ENCODE measurements at regions not wholly inside any gene's neighbourhood (a gene's known extent, or its start where the extent isn't known, plus 50 kb on each side); places are given as distances from the start of the nearest gene placed in this dataset.

DNA sequence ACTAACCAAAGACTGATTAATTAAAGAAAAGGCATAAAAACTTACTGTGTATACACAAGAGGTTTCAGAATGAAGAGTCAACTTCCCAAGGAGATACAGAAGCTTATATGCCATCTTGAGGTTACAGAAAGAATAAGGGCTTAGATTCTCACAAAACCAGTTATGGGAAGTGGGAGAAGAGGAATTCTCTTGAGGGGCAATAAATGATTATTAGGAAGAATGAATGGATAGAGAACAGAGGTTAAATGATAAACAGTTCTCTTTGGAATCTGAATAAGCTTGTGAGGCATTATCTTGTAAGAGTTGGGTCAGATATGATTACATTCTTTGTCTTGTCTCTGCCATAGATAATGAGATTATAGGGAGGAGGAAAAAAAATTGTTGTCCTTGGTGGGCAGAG is 126.7 kb upstream of the SPATA16 start:
- H2AFZ ChIP-seq (ENCODE audit: low read depth) = no peak overlapping the region
- H3K27me3 ChIP-seq (ENCODE audit: insufficient read depth, low read depth) = no peaks in the 10 kb centered on the region
- H3K4me2 ChIP-seq = no peak overlapping the region
- H3K9ac ChIP-seq = no peak overlapping the region
- H3K4me3 ChIP-seq (IDR thresholded peaks at IDR 0.05; ENCODE audit: insufficient read depth, low read depth, low read length) = no peak overlapping the region
- no peaks in the 10 kb centered on the region for H3K4me1 ChIP-seq (ENCODE audit: low read depth, poor library complexity, severe bottlenecking)
- H3K36me3 ChIP-seq (ENCODE audit: insufficient read depth) = no peaks in the 10 kb centered on the region
- H4K20me1 ChIP-seq (ENCODE audit: insufficient read depth) = no peaks in the 10 kb centered on the region
- H3K79me2 ChIP-seq (ENCODE audit: insufficient read depth, low read depth) = no peaks in the 10 kb centered on the region
- no peak overlapping the region for H3K27ac ChIP-seq
- TF ChIP-seq CTCF (conservative IDR thresholded peaks at IDR 0.05; ENCODE audit: low read depth, low read length) = no peak

GRCh38 chr3:173266441-173266840 is 125.4 kb upstream of the SPATA16 start:
- Histone ChIP-seq H2AFZ (ENCODE audit: low read depth) (no peak overlapping the region), H3K36me3 (ENCODE audit: insufficient read depth) (no peaks in the 10 kb centered on the region), H3K4me1 (ENCODE audit: low read depth, poor library complexity, severe bottlenecking) (no peaks in the 10 kb centered on the region), H3K27me3 (ENCODE audit: insufficient read depth, low read depth) (no peaks in the 10 kb centered on the region), H3K79me2 (ENCODE audit: insufficient read depth, low read depth) (no peaks in the 10 kb centered on the region), H3K4me3 (IDR thresholded peaks at IDR 0.05; ENCODE audit: insufficient read depth, low read depth, low read length) (no peak overlapping the region), H3K9ac (no peak overlapping the region), H3K4me2 (no peak overlapping the region), H4K20me1 (ENCODE audit: insufficient read depth) (no peaks in the 10 kb centered on the region), H3K27ac (no peak overlapping the region)
- TF ChIP-seq CTCF (conservative IDR thresholded peaks at IDR 0.05; ENCODE audit: low read depth, low read length) = no peak

GRCh38 chr3:173258697-173259096 is 117.7 kb upstream of the SPATA16 start:
- H4K20me1 ChIP-seq (ENCODE audit: insufficient read depth) = no peaks in the 10 kb centered on the region
- no peaks in the 10 kb centered on the region for H3K79me2 ChIP-seq (ENCODE audit: insufficient read depth, low read depth)
- H3K4me1 ChIP-seq (ENCODE audit: low read depth, poor library complexity, severe bottlenecking) = no peaks in the 10 kb centered on the region
- H3K27me3 ChIP-seq (ENCODE audit: insufficient read depth, low read depth) = no peaks in the 10 kb centered on the region
- H3K36me3 ChIP-seq (ENCODE audit: insufficient read depth) = no peaks in the 10 kb centered on the region
- TF ChIP-seq CTCF (conservative IDR thresholded peaks at IDR 0.05; ENCODE audit: low read depth, low read length) = no peak
- no peak overlapping the region for H3K4me2 ChIP-seq
- H3K4me3 ChIP-seq (IDR thresholded peaks at IDR 0.05; ENCODE audit: insufficient read depth, low read depth, low read length) = no peak overlapping the region
- H2AFZ ChIP-seq (ENCODE audit: low read depth) = no peak overlapping the region
- H3K9ac ChIP-seq = no peak overlapping the region
- no peak overlapping the region for H3K27ac ChIP-seq

- Histone ChIP-seq H2AFZ (ENCODE audit: low read depth) (no peak overlapping the region), H3K79me2 (ENCODE audit: insufficient read depth, low read depth) (no peaks in the 10 kb centered on the region), H3K4me3 (IDR thresholded peaks at IDR 0.05; ENCODE audit: insufficient read depth, low read depth, low read length) (no peak overlapping the region), H3K9ac (no peak overlapping the region), H3K4me1 (ENCODE audit: low read depth, poor library complexity, severe bottlenecking) (no peaks in the 10 kb centered on the region), H3K27ac (no peak overlapping the region), H3K27me3 (ENCODE audit: insufficient read depth, low read depth) (no peaks in the 10 kb centered on the region), H3K36me3 (ENCODE audit: insufficient read depth) (no peaks in the 10 kb centered on the region), H4K20me1 (ENCODE audit: insufficient read depth) (no peaks in the 10 kb centered on the region), H3K4me2 (no peak overlapping the region)
- no peak for TF ChIP-seq CTCF (conservative IDR thresholded peaks at IDR 0.05; ENCODE audit: low read depth, low read length)
These were observed 116.8 kb upstream of the SPATA16 start for GRCh38 chr3:173257797-173258196.

GRCh38 chr3:173255555-173255954 is 114.5 kb upstream of the SPATA16 start:
- Histone ChIP-seq H3K4me1 (ENCODE audit: low read depth, poor library complexity, severe bottlenecking) (no peaks in the 10 kb centered on the region), H3K79me2 (ENCODE audit: insufficient read depth, low read depth) (no peaks in the 10 kb centered on the region), H3K4me2 (no peak overlapping the region), H2AFZ (ENCODE audit: low read depth) (no peak overlapping the region), H4K20me1 (ENCODE audit: insufficient read depth) (no peaks in the 10 kb centered on the region), H3K36me3 (ENCODE audit: insufficient read depth) (no peaks in the 10 kb centered on the region), H3K4me3 (IDR thresholded peaks at IDR 0.05; ENCODE audit: insufficient read depth, low read depth, low read length) (no peak overlapping the region), H3K27me3 (ENCODE audit: insufficient read depth, low read depth) (no peaks in the 10 kb centered on the region), H3K27ac (no peak overlapping the region), H3K9ac (no peak overlapping the region)
- TF ChIP-seq CTCF (conservative IDR thresholded peaks at IDR 0.05; ENCODE audit: low read depth, low read length) = no peak
